GM12864 (cell line): ENCODE measurements at regions not wholly inside any gene's neighbourhood (a gene's known extent, or its start where the extent isn't known, plus 50 kb on each side); places are given as distances from the start of the nearest gene placed in this dataset.

Experiments
- DNase-seq: peaks from one replicate; pipeline ENCODE4 v3.0.0-alpha.2; 2011; ENCODE audit warnings: low read depth
- H3K4me3 ChIP-seq: 2 replicates; pipeline ENCODE4 v1.5.1; 2011; ENCODE audit warnings: mild to moderate bottlenecking, low read depth, low read length, control low read depth
- CTCF ChIP-seq: IDR thresholded peaks from 2 replicates; pipeline ENCODE4 v1.5.1; 2011; ENCODE audit warnings: low read depth, mild to moderate bottlenecking, moderate library complexity, low read length, control low read depth, inconsistent platforms; ENCODE audit errors: missing control alignments

GRCh38 chr11:39113606-39114005 is 2345.8 kb downstream of the LRRC4C start:
- DNase-seq, result no peak
- TF ChIP-seq CTCF, result no peak
- H3K4me3 ChIP-seq, result no peak overlapping the region

- no peak overlapping the region for H3K4me3 ChIP-seq
- TF ChIP-seq CTCF, result no peak
- DNase-seq, result no peak
These were observed 2357.2 kb downstream of the LRRC4C start for GRCh38 chr11:39102236-39102635.

- H3K4me3 ChIP-seq, result no peak overlapping the region
- no peak for TF ChIP-seq CTCF
- no peak for DNase-seq
These were observed 2381.0 kb downstream of the LRRC4C start for GRCh38 chr11:39078465-39078864.

- no peak for DNase-seq
- H3K4me3 ChIP-seq, result no peak overlapping the region
- no peak for TF ChIP-seq CTCF
These were observed 2421.8 kb downstream of the LRRC4C start for GRCh38 chr11:39037611-39038010.

GRCh38 chr11:39036021-39036420 is 2423.4 kb downstream of the LRRC4C start:
- no peak for TF ChIP-seq CTCF
- H3K4me3 ChIP-seq, result no peak overlapping the region
- no peak for DNase-seq

- TF ChIP-seq CTCF, result no peak
- DNase-seq, result no peak
- no peak overlapping the region for H3K4me3 ChIP-seq
These were observed 2423.5 kb upstream of the RAG2 start for GRCh38 chr11:39021539-39021938.

GRCh38 chr11:39011797-39012196 is 2413.8 kb upstream of the RAG2 start:
- DNase-seq, result no peak
- no peak overlapping the region for H3K4me3 ChIP-seq
- TF ChIP-seq CTCF, result no peak
